H1 (cell line): ENCODE measurements at regions not wholly inside any gene's neighbourhood (a gene's known extent, or its start where the extent isn't known, plus 50 kb on each side); places are given as distances from the start of the nearest gene placed in this dataset.

Source experiments
- CTCF ChIA-PET: fragments of 300-600 bp; sonication (Branson Sonifier 250); formaldehyde crosslinking; loops from one replicate; lab custom pipeline; 2021; ENCODE audit not compliant: partially characterized antibody; lab: Charles Lee
- POLR2A ChIA-PET: fragments of 300-600 bp; sonication (Branson Sonifier 250); formaldehyde crosslinking; loops from one replicate; lab custom pipeline; 2021; ENCODE audit warnings: inconsistent platforms; ENCODE audit not compliant: partially characterized antibody; lab: Charles Lee
- DNase-seq, 2 experiments: peaks; one replicate each; pipeline versions ENCODE4 v3.0.0 to v3.0.0-alpha.2; 2010 to 2022; ENCODE audit warnings: low spot score in 2 of 2, low read depth in 1 of 2, mixed read lengths in 1 of 2
- FAIRE-seq: peaks from 2 replicates; lab custom pipeline; 2011; peaks lifted over from hg19 to GRCh38; lab: Jason Lieb, UNC
- H2AFZ ChIP-seq: 2 replicates; pipeline ENCODE4 v1.8.1; 2012; ENCODE audit warnings: low read length, inconsistent platforms
- H2AK5ac ChIP-seq: 2 replicates; pipeline ENCODE4 v1.6.1; 2013; ENCODE audit warnings: low read depth, low read length
- H2BK120ac ChIP-seq: replicated peaks from 2 replicates; pipeline ENCODE3; 2013; ENCODE audit warnings: low read depth, low read length, inconsistent platforms
- H2BK12ac ChIP-seq: 2 replicates; pipeline ENCODE4 v1.6.1; 2013; ENCODE audit warnings: low read depth, low read length
- H2BK15ac ChIP-seq: 2 replicates; pipeline ENCODE4 v1.6.1; 2013; ENCODE audit warnings: low read length
- H2BK20ac ChIP-seq: 2 replicates; pipeline ENCODE4 v1.6.1; 2013; ENCODE audit warnings: low read length
- H2BK5ac ChIP-seq: 2 replicates; pipeline ENCODE4 v1.6.1; 2013; ENCODE audit warnings: low read depth, low read length
- H3K14ac ChIP-seq: 2 replicates; pipeline ENCODE4 v1.6.1; 2013; ENCODE audit warnings: inconsistent platforms; ENCODE audit not compliant: insufficient read length
- H3K18ac ChIP-seq: 2 replicates; pipeline ENCODE4 v1.6.1; 2013; ENCODE audit warnings: low read length; ENCODE audit errors: extremely low read depth
- H3K23ac ChIP-seq: 2 replicates; pipeline ENCODE4 v1.6.1; 2013; ENCODE audit warnings: inconsistent platforms; ENCODE audit not compliant: insufficient read length
- H3K23me2 ChIP-seq: 2 replicates; pipeline ENCODE4 v1.6.1; 2013; ENCODE audit warnings: low read depth, low read length
- H3K27ac ChIP-seq: 2 replicates; pipeline ENCODE4 v1.6.1; 2011; ENCODE audit warnings: low read depth, low read length, inconsistent platforms
- H3K27me3 ChIP-seq, 4 experiments: replicated peaks in 1 of 4; 1 replicate in 1 of 4; 2 replicates in 3 of 4; pipeline versions ENCODE4 v1.6.1 to v1.8.1; 2011 to 2013; ENCODE audit warnings: low read length in 3 of 4, mild to moderate bottlenecking in 3 of 4, inconsistent platforms in 2 of 4, mixed read lengths in 2 of 4, moderate library complexity in 1 of 4; ENCODE audit not compliant: control insufficient read depth in 3 of 4, insufficient read depth in 3 of 4; ENCODE audit errors: extremely low read depth in 1 of 4
- H3K36me3 ChIP-seq, 4 experiments: 2 replicates each; pipeline versions ENCODE4 v1.6.1 to v1.8.1; 2011 to 2013; ENCODE audit warnings: mild to moderate bottlenecking in 4 of 4, low read length in 3 of 4, moderate library complexity in 2 of 4, control low read depth in 1 of 4, inconsistent platforms in 1 of 4; ENCODE audit not compliant: insufficient read depth in 4 of 4, control insufficient read depth in 2 of 4
- H3K4ac ChIP-seq: replicated peaks from 2 replicates; pipeline ENCODE3; 2013; ENCODE audit warnings: low read length, low read depth, mixed read lengths, inconsistent platforms; ENCODE audit not compliant: insufficient read length
- H3K4me1 ChIP-seq, 4 experiments: replicated peaks in 1 of 4; 1 replicate in 1 of 4; 2 replicates in 3 of 4; pipeline versions ENCODE4 v1.6.1 to v1.8.1; 2011 to 2013; ENCODE audit warnings: low read length in 3 of 4, inconsistent platforms in 2 of 4, mixed read lengths in 1 of 4; ENCODE audit not compliant: insufficient read depth in 4 of 4, control insufficient read depth in 3 of 4
- H3K4me2 ChIP-seq, 2 experiments: 2 replicates each; pipeline versions ENCODE4 v1.6.1 to v1.8.1; 2011 to 2013; ENCODE audit warnings: low read depth in 2 of 2, low read length in 2 of 2, control low read depth in 1 of 2, inconsistent platforms in 1 of 2, mild to moderate bottlenecking in 1 of 2; ENCODE audit not compliant: insufficient read depth in 1 of 2
- H3K4me3 ChIP-seq, 4 experiments: fragments of 200-600, 300-600 bp in 1 of 4; sonication (generic), shearing (Covaris generic), sonication (Bioruptor Twin) in 1 of 4; 2 replicates each; pipeline versions ENCODE4 v1.5.1 to v1.8.1; 2011 to 2016; ENCODE audit warnings: low read length in 4 of 4, low read depth in 3 of 4, control low read depth in 2 of 4, inconsistent platforms in 2 of 4, mild to moderate bottlenecking in 2 of 4, mixed read lengths in 1 of 4, moderate library complexity in 1 of 4; ENCODE audit not compliant: insufficient read depth in 2 of 4; ENCODE audit errors: extremely low read depth in 1 of 4
- H3K56ac ChIP-seq: replicated peaks from 2 replicates; pipeline ENCODE3; 2013; ENCODE audit warnings: low read depth, mild to moderate bottlenecking, mixed read lengths, low read length, inconsistent platforms; ENCODE audit not compliant: insufficient read length
- H3K79me1 ChIP-seq: 2 replicates; pipeline ENCODE4 v1.6.1; 2013; ENCODE audit warnings: low read depth, low read length, control low read depth
- H3K79me2 ChIP-seq, 2 experiments: 2 replicates each; pipeline versions ENCODE4 v1.6.1 to v1.8.1; 2012 to 2013; ENCODE audit warnings: low read length in 2 of 2, mild to moderate bottlenecking in 2 of 2, inconsistent platforms in 1 of 2; ENCODE audit not compliant: insufficient read depth in 2 of 2, control insufficient read depth in 1 of 2
- H3K9ac ChIP-seq, 4 experiments: replicated peaks in 1 of 4; 1 replicate in 1 of 4; 2 replicates in 3 of 4; pipeline versions ENCODE4 v1.6.1 to v1.8.1; 2011 to 2013; ENCODE audit warnings: low read depth in 3 of 4, low read length in 3 of 4, control low read depth in 2 of 4, mild to moderate bottlenecking in 2 of 4, moderate library complexity in 2 of 4, inconsistent platforms in 1 of 4; ENCODE audit errors: extremely low read depth in 1 of 4
- H3K9me3 ChIP-seq, 2 experiments: 2 replicates each; pipeline versions ENCODE4 v1.6.1 to v1.8.1; 2012 to 2013; ENCODE audit warnings: mild to moderate bottlenecking in 2 of 2, moderate library complexity in 2 of 2, control low read depth in 1 of 2, inconsistent platforms in 1 of 2, low read depth in 1 of 2, low read length in 1 of 2, mixed read lengths in 1 of 2; ENCODE audit not compliant: insufficient read depth in 2 of 2
- H4K20me1 ChIP-seq, 2 experiments: replicated peaks in 1 of 2; 2 replicates each; pipeline versions ENCODE3 to v1.8.1; 2011 to 2013; ENCODE audit warnings: inconsistent platforms in 2 of 2, low read length in 2 of 2, mild to moderate bottlenecking in 1 of 2; ENCODE audit not compliant: insufficient read depth in 2 of 2, control insufficient read depth in 1 of 2
- H4K5ac ChIP-seq: 2 replicates; pipeline ENCODE4 v1.6.1; 2013; ENCODE audit warnings: low read length, low read depth, mixed read lengths, inconsistent platforms; ENCODE audit not compliant: insufficient read length
- H4K8ac ChIP-seq: 2 replicates; pipeline ENCODE4 v1.8.0; 2013; ENCODE audit warnings: mild to moderate bottlenecking, moderate library complexity, low read length, inconsistent platforms; ENCODE audit not compliant: insufficient read depth; ENCODE audit errors: extremely low read depth
- H4K91ac ChIP-seq: replicated peaks from 2 replicates; pipeline ENCODE3; 2013; ENCODE audit warnings: low read length, mixed read lengths, inconsistent platforms; ENCODE audit not compliant: insufficient read length
- BACH1 ChIP-seq: IDR thresholded peaks from 2 replicates; pipeline ENCODE4 v1.6.1; 2012; ENCODE audit warnings: low read length, improper control_type of control experiment
- CREB1 ChIP-seq: IDR thresholded peaks from 2 replicates; pipeline ENCODE4 v1.6.1; 2012; ENCODE audit warnings: inconsistent platforms
- GABPA ChIP-seq: IDR thresholded peaks from 2 replicates; pipeline ENCODE4 v1.6.1; 2011; ENCODE audit warnings: mild to moderate bottlenecking, low read length, moderate library complexity, borderline replicate concordance; ENCODE audit not compliant: insufficient read depth
- GTF2F1 ChIP-seq: IDR thresholded peaks from 2 replicates; pipeline ENCODE4 v1.6.1; 2012; ENCODE audit warnings: low read depth, low read length, improper control_type of control experiment, borderline replicate concordance
- NANOG ChIP-seq: IDR thresholded peaks from 2 replicates; pipeline ENCODE4 v1.6.1; 2011; ENCODE audit warnings: low read length, low read depth, mild to moderate bottlenecking, inconsistent platforms; ENCODE audit not compliant: insufficient read depth, poor library complexity, severe bottlenecking
- POU5F1 ChIP-seq: IDR thresholded peaks from 2 replicates; pipeline ENCODE4 v1.6.1; 2011; ENCODE audit warnings: low read depth, mild to moderate bottlenecking, low read length, moderate library complexity
- RBBP5 ChIP-seq: IDR thresholded peaks from 2 replicates; pipeline ENCODE4 v1.7.1; 2012; ENCODE audit warnings: low read depth, mild to moderate bottlenecking, inconsistent platforms, low read length, moderate library complexity, borderline replicate concordance
- SIRT6 ChIP-seq: IDR thresholded peaks from one replicate; pipeline ENCODE4 v1.7.1; 2012; ENCODE audit warnings: low read length, inconsistent platforms
- SP2 ChIP-seq: IDR thresholded peaks from 2 replicates; pipeline ENCODE4 v1.6.1; 2012; ENCODE audit warnings: mild to moderate bottlenecking, low read length, inconsistent platforms
- SP4 ChIP-seq: IDR thresholded peaks from 2 replicates; pipeline ENCODE4 v1.6.1; 2012; ENCODE audit warnings: low read length, inconsistent platforms
- SRF ChIP-seq: IDR thresholded peaks from 2 replicates; pipeline ENCODE4 v1.6.1; 2011; ENCODE audit warnings: mild to moderate bottlenecking, low read depth, low read length, moderate library complexity

DNA sequence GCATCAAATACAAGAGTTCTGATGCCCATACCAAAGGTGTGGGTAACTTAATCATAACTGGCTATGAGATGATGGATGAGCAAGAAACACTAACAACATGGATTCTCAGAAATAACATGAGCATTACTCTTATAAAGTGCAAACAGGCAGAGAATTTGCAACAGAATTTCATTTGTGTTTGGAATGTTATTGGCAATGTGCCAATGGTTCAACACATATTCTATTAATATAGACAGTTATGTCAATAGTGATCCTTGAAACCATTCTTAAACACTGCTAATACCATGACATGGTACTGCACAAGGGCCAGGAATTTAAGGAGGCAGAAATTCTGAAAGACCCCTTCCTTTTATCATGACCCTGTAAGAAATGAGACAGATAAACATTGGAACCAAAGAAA, 217.1 kb upstream of the WSB1 start:
- DNase-seq (no peak), FAIRE-seq (no peak)
- Histone ChIP-seq H3K4me1 (no peaks in the 10 kb centered on the region), H2BK15ac (no peak overlapping the region), H2BK120ac (no peak overlapping the region), H3K23me2 (no peaks in the 10 kb centered on the region; the same call in 1 of the 2 replicates), H2BK12ac (no peak overlapping the region), H3K79me1 (no peaks in the 10 kb centered on the region), H3K14ac (no peak overlapping the region), H4K20me1 (no peaks in the 10 kb centered on the region), H2AFZ (no peak overlapping the region), H3K27me3 (peaks cover 0 to 2% (median 0%) of the 10 kb centered on the region in 4 experiments; a peak in 1 of 7 replicates), H3K4ac (no peak overlapping the region), H2BK20ac (no peak overlapping the region), H3K27ac (no peak overlapping the region), H3K18ac (no peak overlapping the region), H3K9ac (no peak overlapping the region), H4K5ac (no peak overlapping the region), H2BK5ac (no peak overlapping the region), H3K23ac (no peak overlapping the region), H3K4me3 (no peak overlapping the region), H3K9me3 (peaks cover 72 to 87% of the 10 kb centered on the region in 2 experiments), H3K56ac (no peak overlapping the region), H3K36me3 (no peaks in the 10 kb centered on the region), H4K8ac (no peak overlapping the region), H3K79me2 (no peaks in the 10 kb centered on the region), H4K91ac (no peak overlapping the region), H3K4me2 (no peak overlapping the region), H2AK5ac (no peak overlapping the region)
- no peak for TF ChIP-seq CREB1
- TF ChIP-seq SP4 = no peak
- TF ChIP-seq GTF2F1 = no peak
- TF ChIP-seq BACH1 = no peak
- no peak for TF ChIP-seq POU5F1
- TF ChIP-seq NANOG = no peak
- TF ChIP-seq SIRT6 = no peak
- no peak for TF ChIP-seq SRF
- no peak for TF ChIP-seq SP2
- no peak for TF ChIP-seq GABPA
- TF ChIP-seq RBBP5 = no peak
- ChIA-PET CTCF (no interaction called here), POLR2A (no interaction called here)
